ENCODE measurements at regions not wholly inside any gene's neighbourhood (a gene's known extent, or its start where the extent isn't known, plus 50 kb on each side); places are given as distances from the start of the nearest gene placed in this dataset.

GRCh38 chr1:229148041-229148671 lies 122.8 kb upstream of the RAB4A start (continued):
- TF ChIP-seq ZNF660 (CRISPR knock-in tag; IDR thresholded peaks at IDR 0.05; ENCODE audit: borderline replicate concordance, low read depth) (no peak), TMF1 (CRISPR knock-in tag; IDR thresholded peaks at IDR 0.05; ENCODE audit: low read depth) (no peak), NCOR1 (IDR thresholded peaks at IDR 0.05; ENCODE audit: borderline replicate concordance, low read length) (peak; percentile 56; the same call in 1 of the 2 replicates), PHF8 (CRISPR knock-in tag; IDR thresholded peaks at IDR 0.05) (peak; percentile 45; the same call in 1 of the 2 replicates), ZNF331 (CRISPR knock-in tag; IDR thresholded peaks at IDR 0.05) (peak; percentile 67), ISX (CRISPR knock-in tag; conservative IDR thresholded peaks at IDR 0.05) (no peak), PLSCR1 (CRISPR knock-in tag; IDR thresholded peaks at IDR 0.05; ENCODE audit: borderline replicate concordance) (no peak), TERF1 (CRISPR knock-in tag; IDR thresholded peaks at IDR 0.05) (no peak), ZNF577 (CRISPR knock-in tag; IDR thresholded peaks at IDR 0.05; ENCODE audit: borderline replicate concordance, low read depth) (no peak), SMAD1 (CRISPR knock-in tag; IDR thresholded peaks at IDR 0.05; ENCODE audit: borderline replicate concordance, low read depth) (peak; percentile 72; the same call in 1 of the 2 replicates), ZIK1 (CRISPR knock-in tag; IDR thresholded peaks at IDR 0.05; ENCODE audit: borderline replicate concordance, low read depth) (peak; percentile 79; the same call in 1 of the 2 replicates), ZNF274 (CRISPR knock-in tag; IDR thresholded peaks at IDR 0.05) (peak; percentile 38; the same call in 1 of the 2 replicates), ZMAT5 (CRISPR knock-in tag; IDR thresholded peaks at IDR 0.05; ENCODE audit: borderline replicate concordance, low read depth) (no peak), HES4 (CRISPR knock-in tag; IDR thresholded peaks at IDR 0.05; ENCODE audit: borderline replicate concordance) (no peak), KDM5A (IDR thresholded peaks at IDR 0.05; ENCODE audit: borderline replicate concordance, low read length) (no peak), KDM6A (CRISPR knock-in tag; IDR thresholded peaks at IDR 0.05; ENCODE audit: low read depth) (peak; percentile 82), RBM39 (IDR thresholded peaks at IDR 0.05; ENCODE audit: low read depth, low read length, poor library complexity, severe bottlenecking) (no peak), ZNF7 (CRISPR knock-in tag; IDR thresholded peaks at IDR 0.05) (no peak)
- TF ChIP-seq, protein P1, sequence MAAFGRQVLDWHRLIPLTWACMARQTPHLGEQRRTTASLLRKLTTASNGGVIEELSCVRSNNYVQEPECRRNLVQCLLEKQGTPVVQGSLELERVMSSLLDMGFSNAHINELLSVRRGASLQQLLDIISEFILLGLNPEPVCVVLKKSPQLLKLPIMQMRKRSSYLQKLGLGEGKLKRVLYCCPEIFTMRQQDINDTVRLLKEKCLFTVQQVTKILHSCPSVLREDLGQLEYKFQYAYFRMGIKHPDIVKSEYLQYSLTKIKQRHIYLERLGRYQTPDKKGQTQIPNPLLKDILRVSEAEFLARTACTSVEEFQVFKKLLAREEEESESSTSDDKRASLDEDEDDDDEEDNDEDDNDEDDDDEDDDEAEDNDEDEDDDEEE (CRISPR knock-in tag; IDR thresholded peaks at IDR 0.05): no peak
- TF ChIP-seq, protein P2, sequence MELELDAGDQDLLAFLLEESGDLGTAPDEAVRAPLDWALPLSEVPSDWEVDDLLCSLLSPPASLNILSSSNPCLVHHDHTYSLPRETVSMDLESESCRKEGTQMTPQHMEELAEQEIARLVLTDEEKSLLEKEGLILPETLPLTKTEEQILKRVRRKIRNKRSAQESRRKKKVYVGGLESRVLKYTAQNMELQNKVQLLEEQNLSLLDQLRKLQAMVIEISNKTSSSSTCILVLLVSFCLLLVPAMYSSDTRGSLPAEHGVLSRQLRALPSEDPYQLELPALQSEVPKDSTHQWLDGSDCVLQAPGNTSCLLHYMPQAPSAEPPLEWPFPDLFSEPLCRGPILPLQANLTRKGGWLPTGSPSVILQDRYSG (CRISPR knock-in tag; IDR thresholded peaks at IDR 0.05): peak; percentile 86

Measured in HepG2 (cell line).